Erythroblast (primary cell): ENCODE measurements at regions not wholly inside any gene's neighbourhood (a gene's known extent, or its start where the extent isn't known, plus 50 kb on each side); places are given as distances from the start of the nearest gene placed in this dataset.

ENCODE experiments used
- DNase-seq, 2 experiments: peaks; one replicate each; lab custom pipeline; 2025; lab: John Stamatoyannopoulos, UW
- GATA1 ChIP-seq: IDR thresholded peaks from 2 replicates; pipeline ENCODE4 v1.6.1; 2011; ENCODE audit warnings: low read depth, mild to moderate bottlenecking, control low read depth, low read length, moderate library complexity
- POLR2A ChIP-seq: IDR thresholded peaks from 2 replicates; pipeline ENCODE4 v1.6.1; 2011; ENCODE audit warnings: mild to moderate bottlenecking, low read length

DNA sequence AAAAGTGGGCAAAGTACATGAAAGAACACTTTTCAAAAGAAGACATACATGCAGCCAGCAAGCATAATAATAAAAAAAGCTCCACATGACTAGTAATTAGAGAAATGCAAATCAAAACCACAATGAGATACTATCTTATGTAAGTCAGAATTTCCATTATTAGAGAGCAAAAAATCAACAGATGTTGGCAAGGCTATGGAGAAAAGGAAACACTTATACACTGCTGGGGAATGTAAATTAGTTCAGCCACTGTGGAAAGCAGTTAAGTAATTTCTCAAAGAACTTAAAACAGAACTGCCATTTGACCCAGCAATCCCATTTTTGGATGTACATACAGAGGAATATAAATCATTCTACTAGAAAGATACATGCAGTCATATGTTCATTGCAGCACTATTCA lies 360.7 kb downstream of the NSUN3 start:
- TF ChIP-seq GATA1 = no peak
- no peak for TF ChIP-seq POLR2A
- no peak for DNase-seq

DNA sequence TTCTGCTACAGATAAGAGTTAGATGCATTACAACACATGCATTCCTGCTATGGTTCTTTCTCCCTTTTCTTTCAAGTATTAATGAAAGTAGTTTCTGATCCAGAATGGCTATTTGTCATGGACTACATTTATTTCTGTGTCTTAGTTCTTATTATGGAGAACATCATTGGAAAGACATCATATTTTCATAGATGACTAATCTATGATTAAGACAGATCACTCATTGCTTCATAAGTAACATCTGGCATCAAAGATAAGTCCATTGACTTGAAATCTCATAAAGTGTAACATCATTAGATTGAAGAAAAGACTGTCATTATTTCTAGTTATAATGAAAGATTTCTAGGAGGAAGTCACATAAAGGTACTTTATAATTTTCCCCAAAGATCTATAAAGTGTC lies 366.7 kb downstream of the NSUN3 start:
- no peak for DNase-seq
- TF ChIP-seq GATA1 (no peak), POLR2A (no peak)

GRCh38 chr3:94431876-94432570 lies 369.2 kb downstream of the NSUN3 start:
- no peak for DNase-seq
- TF ChIP-seq POLR2A = no peak
- TF ChIP-seq GATA1 = no peak

GRCh38 chr3:94433811-94434210 lies 370.9 kb downstream of the NSUN3 start:
- no peak for DNase-seq
- TF ChIP-seq POLR2A (no peak), GATA1 (no peak)

- TF ChIP-seq POLR2A (no peak), GATA1 (no peak)
- no peak for DNase-seq
Observed at GRCh38 chr3:94440767-94441493, 378.1 kb downstream of the NSUN3 start.

GRCh38 chr3:94441494-94441847 lies 378.6 kb downstream of the NSUN3 start:
- no peak for DNase-seq
- TF ChIP-seq POLR2A = no peak
- TF ChIP-seq GATA1 = no peak

- no peak for DNase-seq
Observed at GRCh38 chr3:94453864-94454263, 391.0 kb downstream of the NSUN3 start.

GRCh38 chr3:94459167-94459566 lies 396.3 kb downstream of the NSUN3 start:
- no peak for TF ChIP-seq POLR2A
- no peak for TF ChIP-seq GATA1
- no peak for DNase-seq

More at GRCh38 chr3:94453864-94454263, 391.0 kb downstream of the NSUN3 start:
- no peak for TF ChIP-seq POLR2A
- no peak for TF ChIP-seq GATA1

DNA sequence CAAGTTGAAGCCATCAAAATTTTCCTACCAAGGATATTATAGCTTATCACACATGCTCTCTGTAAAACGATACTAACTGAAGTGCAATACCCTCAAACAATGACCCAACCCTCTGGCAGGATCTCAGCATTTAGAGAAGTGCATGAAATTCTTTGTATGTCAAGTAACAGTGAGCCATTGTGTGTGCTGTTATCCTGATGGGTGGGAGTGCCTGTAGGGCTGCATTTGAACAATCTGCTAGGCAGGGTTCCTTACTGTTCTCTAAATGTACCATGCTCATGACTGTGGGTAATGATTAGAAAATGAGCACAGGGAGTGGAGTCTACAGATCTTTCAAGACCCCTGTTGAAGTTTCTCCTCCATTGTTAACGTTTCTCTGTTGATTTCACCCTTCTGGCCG lies 398.1 kb downstream of the NSUN3 start:
- DNase-seq = no peak
- TF ChIP-seq POLR2A (no peak), GATA1 (no peak)

GRCh38 chr3:94462931-94463330 lies 400.1 kb downstream of the NSUN3 start:
- DNase-seq = no peak
- no peak for TF ChIP-seq GATA1
- TF ChIP-seq POLR2A = no peak

- DNase-seq = no peak
- no peak for TF ChIP-seq POLR2A
- no peak for TF ChIP-seq GATA1
Observed at GRCh38 chr3:94472511-94472910, 409.6 kb downstream of the NSUN3 start.

DNA sequence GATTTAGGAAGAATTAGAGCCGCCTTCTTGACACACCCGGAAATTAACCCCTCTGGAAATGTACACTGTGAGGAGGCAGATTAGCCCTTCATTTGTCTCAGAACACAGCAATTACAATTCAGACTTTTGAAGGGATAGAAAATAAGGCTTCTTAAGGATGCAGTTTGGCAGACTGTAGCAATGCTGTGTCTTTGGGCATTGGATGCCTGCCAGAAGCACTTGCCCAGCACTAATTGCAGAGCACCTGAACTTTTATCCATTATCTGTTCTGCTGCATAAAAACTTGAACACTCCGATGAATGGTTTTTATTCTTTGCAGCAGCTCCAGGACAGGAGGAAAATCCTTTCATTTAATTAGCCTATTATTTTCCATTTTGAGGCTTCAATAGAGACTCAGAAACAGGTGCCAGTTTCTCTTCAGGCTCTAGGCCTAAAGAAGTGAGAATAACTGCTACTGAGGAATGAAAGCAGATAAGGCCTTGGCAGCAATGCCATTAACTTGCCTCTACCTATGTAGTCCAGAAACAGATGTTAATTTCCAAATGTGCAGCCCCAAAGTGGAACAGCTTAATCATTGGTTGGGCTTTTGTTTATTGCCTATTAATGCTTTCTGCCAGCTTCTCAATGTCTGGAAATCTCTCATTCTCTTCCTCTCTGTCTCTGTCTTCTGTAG lies 418.5 kb downstream of the NSUN3 start:
- no peak for DNase-seq
- TF ChIP-seq GATA1 (no peak), POLR2A (no peak)

GRCh38 chr3:94482686-94483085 lies 419.8 kb downstream of the NSUN3 start:
- no peak for DNase-seq
- no peak for TF ChIP-seq GATA1
- TF ChIP-seq POLR2A = no peak

GRCh38 chr3:94483403-94483802 lies 420.5 kb downstream of the NSUN3 start:
- no peak for TF ChIP-seq GATA1
- TF ChIP-seq POLR2A = no peak
- DNase-seq = no peak
